ENCODE measurements at regions not wholly inside any gene's neighbourhood (a gene's known extent, or its start where the extent isn't known, plus 50 kb on each side); places are given as distances from the start of the nearest gene placed in this dataset.

GRCh38 chr14:98894600-98894999, 377.4 kb downstream of the BCL11B start:
- TF ChIP-seq POLR2A (IDR thresholded peaks at IDR 0.05) (no peak), POLR2AphosphoS5 (IDR thresholded peaks at IDR 0.05) (no peak), CTCF (IDR thresholded peaks at IDR 0.05) (no peak)
- intact Hi-C loops (cut with DNase I; ENCODE audit: low total_unique reads) = no loop called here
- no peaks in the 10 kb centered on the region for H3K27me3 ChIP-seq
- H3K36me3 ChIP-seq = no peaks in the 10 kb centered on the region
- H3K27ac ChIP-seq = no peak overlapping the region
- no peaks in the 10 kb centered on the region for H3K4me1 ChIP-seq
- no peaks in the 10 kb centered on the region for H3K9me3 ChIP-seq
- H3K4me3 ChIP-seq = no peak overlapping the region
- no peak for DNase-seq (ENCODE audit: low spot score in 2 of 2)

- TF ChIP-seq POLR2AphosphoS5 (IDR thresholded peaks at IDR 0.05) (no peak), POLR2A (IDR thresholded peaks at IDR 0.05) (no peak), CTCF (IDR thresholded peaks at IDR 0.05) (no peak)
- H3K27me3 ChIP-seq = no peaks in the 10 kb centered on the region
- no peak overlapping the region for H3K4me3 ChIP-seq
- H3K9me3 ChIP-seq = no peaks in the 10 kb centered on the region
- DNase-seq (ENCODE audit: low spot score in 2 of 2) = no peak
- intact Hi-C loops (cut with DNase I; ENCODE audit: low total_unique reads) = no loop called here
- H3K27ac ChIP-seq = no peak overlapping the region
- H3K4me1 ChIP-seq = no peaks in the 10 kb centered on the region
- no peaks in the 10 kb centered on the region for H3K36me3 ChIP-seq
Measured at GRCh38 chr14:98896449-98896848, 375.5 kb downstream of the BCL11B start.

DNA sequence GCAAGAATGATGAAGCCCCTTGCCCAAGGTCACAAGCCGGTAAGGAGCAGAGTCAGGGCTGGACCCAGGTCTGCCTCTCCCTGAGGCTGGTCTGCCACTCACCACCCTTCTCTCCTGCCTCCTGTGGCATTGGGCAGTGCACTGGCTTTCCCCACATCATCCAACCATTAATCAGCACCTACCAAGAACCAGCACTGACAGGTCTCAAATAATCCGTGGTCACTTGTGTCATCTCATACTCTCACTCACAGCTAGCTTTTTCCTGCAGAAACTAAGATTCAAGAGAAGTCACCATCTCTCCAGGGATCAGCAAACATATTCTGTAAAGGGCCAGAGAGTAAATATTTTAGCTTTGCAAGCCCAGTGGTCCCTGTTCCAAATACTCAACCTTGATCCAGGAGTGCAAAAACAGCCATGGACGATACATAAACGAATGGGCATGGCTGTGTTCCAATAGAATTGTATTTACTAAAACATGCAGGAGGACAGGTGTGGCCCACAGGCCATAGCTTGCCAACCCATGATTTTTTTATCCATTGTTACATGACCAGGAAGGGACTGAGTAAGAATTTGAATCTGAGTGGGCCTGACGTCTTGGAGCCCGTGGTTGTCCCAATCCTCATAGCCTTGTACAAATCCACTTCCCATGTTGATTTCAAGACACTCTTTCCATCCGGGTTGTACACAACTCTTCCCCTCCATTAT, 374.2 kb downstream of the BCL11B start:
- peaks cover 0 to 5% of the 10 kb centered on the region in 2 donors for H3K27me3 ChIP-seq
- no peak for TF ChIP-seq CTCF (IDR thresholded peaks at IDR 0.05)
- intact Hi-C loops (cut with DNase I; ENCODE audit: low total_unique reads) = no loop called here
- H3K9me3 ChIP-seq = no peaks in the 10 kb centered on the region
- H3K27ac ChIP-seq = no peak overlapping the region
- no peaks in the 10 kb centered on the region for H3K4me1 ChIP-seq
- no peak for DNase-seq (ENCODE audit: low spot score in 2 of 2)
- H3K4me3 ChIP-seq = no peak overlapping the region
- H3K36me3 ChIP-seq = no peaks in the 10 kb centered on the region

- TF ChIP-seq POLR2A (IDR thresholded peaks at IDR 0.05) (no peak), CTCF (IDR thresholded peaks at IDR 0.05) (no peak), POLR2AphosphoS5 (IDR thresholded peaks at IDR 0.05) (no peak)
- intact Hi-C loops (cut with DNase I; ENCODE audit: low total_unique reads) = no loop called here
- Histone ChIP-seq H3K27me3 (peaks cover 0 to 5% of the 10 kb centered on the region in 2 donors), H3K9me3 (no peaks in the 10 kb centered on the region), H3K27ac (no peak overlapping the region), H3K4me1 (no peaks in the 10 kb centered on the region), H3K36me3 (no peaks in the 10 kb centered on the region), H3K4me3 (no peak overlapping the region)
- no peak for DNase-seq (ENCODE audit: low spot score in 2 of 2)
Measured at GRCh38 chr14:98899441-98899840, 372.6 kb downstream of the BCL11B start.

DNA sequence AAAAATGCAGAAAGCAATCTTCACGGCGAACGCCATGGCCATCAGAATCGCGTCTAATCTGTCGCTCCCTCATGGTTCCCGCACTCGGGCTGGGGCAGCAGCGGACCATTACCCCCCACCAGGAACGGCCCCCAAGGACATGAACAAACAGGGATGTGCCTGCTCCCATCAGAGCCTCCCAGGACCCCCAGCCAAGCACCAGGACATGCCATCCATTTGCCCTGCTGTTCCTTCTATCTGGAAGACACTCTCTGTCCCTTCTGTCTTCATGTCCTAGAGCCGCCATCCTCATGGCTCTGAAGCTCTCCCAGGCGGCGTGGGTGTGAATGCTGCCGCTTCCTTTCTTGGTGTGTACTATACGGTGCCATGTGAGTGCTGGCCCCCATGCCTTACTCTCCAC, 371.8 kb downstream of the BCL11B start:
- no peaks in the 10 kb centered on the region for H3K9me3 ChIP-seq
- peaks cover 0 to 5% of the 10 kb centered on the region in 2 donors for H3K27me3 ChIP-seq
- intact Hi-C loops (cut with DNase I; ENCODE audit: low total_unique reads) = no loop called here
- no peak for DNase-seq (ENCODE audit: low spot score in 2 of 2)
- H3K36me3 ChIP-seq = no peaks in the 10 kb centered on the region
- H3K4me3 ChIP-seq = no peak overlapping the region
- TF ChIP-seq CTCF (IDR thresholded peaks at IDR 0.05) (no peak), POLR2A (IDR thresholded peaks at IDR 0.05) (no peak), POLR2AphosphoS5 (IDR thresholded peaks at IDR 0.05) (no peak)
- H3K27ac ChIP-seq = no peak overlapping the region
- no peaks in the 10 kb centered on the region for H3K4me1 ChIP-seq

Measured in breast epithelium (tissue), 4 donors.